ENCODE measurements at regions not wholly inside any gene's neighbourhood (a gene's known extent, or its start where the extent isn't known, plus 50 kb on each side); places are given as distances from the start of the nearest gene placed in this dataset.

DNA sequence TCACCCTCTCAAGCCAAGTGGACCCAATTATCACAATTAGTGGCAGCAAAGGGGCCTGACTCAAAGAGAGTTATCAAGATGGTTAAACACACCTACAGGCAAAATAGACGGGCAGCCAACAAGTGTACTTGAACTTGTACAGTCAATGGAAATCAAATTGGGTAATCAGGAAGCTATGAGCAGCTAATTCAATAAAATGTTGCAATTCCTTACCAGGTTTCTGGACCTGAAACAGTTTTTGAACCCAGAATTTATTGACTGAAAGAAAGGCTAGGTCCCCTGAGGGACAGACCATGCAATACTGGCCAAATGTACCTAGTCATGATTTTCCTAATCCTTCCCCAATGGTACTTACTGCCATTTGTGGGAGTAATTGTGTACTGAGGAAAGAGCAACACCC lies 679.8 kb downstream of the EPM2A start (continued):
- no peak for TF ChIP-seq HDAC6 (IDR thresholded peaks at IDR 0.05; ENCODE audit: low read depth, low read length)
- no peak for TF ChIP-seq BACH1 (IDR thresholded peaks at IDR 0.05; ENCODE audit: low read length)

Data from H1 (cell line).